PC-9 (cell line): ENCODE measurements at regions not wholly inside any gene's neighbourhood (a gene's known extent, or its start where the extent isn't known, plus 50 kb on each side); places are given as distances from the start of the nearest gene placed in this dataset.
"Not testable (repeated sequence)": the region's sequence is repeated elsewhere in the genome, so short reads cannot be mapped to it uniquely, and the experiment has no call there.

Source experiments
- BruUV-seq: library from RNA; stranded (reverse); fragments of 400-500 nt; replicated peaks from 2 replicates; lab custom pipeline; 2021; lab: Mats Ljungman, UMichigan
- CTCF ChIA-PET: fragments of 300-600 bp; sonication (Branson Sonifier 250); formaldehyde crosslinking; loops from one replicate; lab custom pipeline; 2022; ENCODE audit warnings: antibody characterized with exemption; lab: Charles Lee
- POLR2A ChIA-PET: fragments of 300-600 bp; sonication (Branson Sonifier 250); formaldehyde crosslinking; loops from one replicate; lab custom pipeline; 2022; ENCODE audit warnings: antibody characterized with exemption; ENCODE audit not compliant: unreplicated experiment; lab: Charles Lee
- DNase-seq, 2 experiments: peaks; one replicate each; pipeline versions ENCODE4 v3.0.0 to v3.0.0-alpha.2; 2015 to 2022; ENCODE audit warnings: mixed read lengths in 1 of 2
- H2AFZ ChIP-seq: fragments of 200-600 bp; sonication (generic); 2 replicates; pipeline ENCODE4 v1.8.1; 2017; ENCODE audit warnings: antibody characterized with exemption
- H3F3A ChIP-seq: fragments of 200-600 bp; sonication (generic); 2 replicates; pipeline ENCODE4 v1.8.1; 2017; ENCODE audit warnings: antibody characterized with exemption, mild to moderate bottlenecking, low read depth; ENCODE audit not compliant: insufficient read depth
- H3K27ac ChIP-seq: fragments of 200-600 bp; sonication (generic); 2 replicates; pipeline ENCODE4 v1.6.1; 2016; ENCODE audit warnings: mixed run types
- H3K27me3 ChIP-seq: fragments of 200-600 bp; sonication (generic); 2 replicates; pipeline ENCODE4 v1.6.1; 2016; ENCODE audit warnings: low read depth, mixed run types; ENCODE audit not compliant: insufficient read depth
- H3K36me3 ChIP-seq: fragments of 200-600 bp; sonication (generic); 2 replicates; pipeline ENCODE4 v1.6.1; 2016; ENCODE audit warnings: low read depth, mixed run types
- H3K4me1 ChIP-seq: fragments of 200-600 bp; sonication (generic); replicated peaks from 2 replicates; pipeline ENCODE4 v1.6.1; 2016; ENCODE audit warnings: mixed run types; ENCODE audit not compliant: insufficient read depth
- H3K4me2 ChIP-seq: fragments of 200-600 bp; sonication (generic); 2 replicates; pipeline ENCODE4 v1.6.1; 2017; ENCODE audit warnings: mixed run types
- H3K4me3 ChIP-seq: fragments of 200-600 bp; sonication (generic); 2 replicates; pipeline ENCODE4 v1.6.1; 2016; ENCODE audit warnings: mixed run types
- H3K79me2 ChIP-seq: fragments of 200-600 bp; sonication (generic); 2 replicates; pipeline ENCODE4 v1.6.1; 2017; ENCODE audit warnings: low read depth, mixed run types
- H3K9me2 ChIP-seq: fragments of 200-600 bp; sonication (generic); 2 replicates; pipeline ENCODE4 v1.8.1; 2017; ENCODE audit warnings: mild to moderate bottlenecking; ENCODE audit not compliant: insufficient read depth
- H3K9me3 ChIP-seq: fragments of 200-600 bp; sonication (generic); 2 replicates; pipeline ENCODE4 v1.8.1; 2016; ENCODE audit warnings: low read depth; ENCODE audit not compliant: insufficient read depth
- H4K20me1 ChIP-seq: fragments of 200-600 bp; sonication (generic); 2 replicates; pipeline ENCODE4 v1.8.1; 2017; ENCODE audit not compliant: insufficient read depth
- EZH2 ChIP-seq: fragments of 200-600 bp; sonication (generic); IDR thresholded peaks from 2 replicates; pipeline ENCODE4 v1.8.0; 2017; ENCODE audit warnings: antibody characterized with exemption, low read depth
- intact Hi-C: fragments of 100-400 bp; cut with micrococcal nuclease; formaldehyde crosslinking; loops from one replicate; pipeline ENCODE4 v1.10.0; 2022; ENCODE audit not compliant: unreplicated experiment
- TF ChIP-seq, protein P1 (sequence below): fragments of 200-600 bp; sonication (generic); conservative IDR thresholded peaks from 2 replicates; pipeline ENCODE4 v1.6.1; 2017; ENCODE audit warnings: mixed run types, antibody characterized with exemption, mild to moderate bottlenecking, moderate library complexity

DNA sequence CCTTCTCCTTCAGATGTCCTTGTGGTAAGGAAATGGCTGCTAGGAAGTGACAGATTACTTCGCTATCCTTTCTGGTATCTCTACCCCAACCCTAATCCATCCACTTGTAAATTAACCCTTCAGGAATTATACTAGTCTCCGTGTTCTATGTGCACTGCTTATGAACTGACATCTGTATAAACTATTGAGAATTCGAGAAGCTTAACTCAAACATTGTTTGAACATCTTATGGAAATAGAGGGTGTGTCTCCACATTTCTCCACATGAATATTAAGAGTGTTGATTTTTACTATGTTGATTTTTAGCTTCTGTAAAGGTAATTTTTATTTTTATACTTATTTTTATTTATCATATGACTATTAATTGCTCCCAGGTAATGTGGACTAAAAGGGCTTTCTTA, 457.6 kb upstream of the ZNF337 start:
- intact Hi-C loops, result no loop called here
- Histone ChIP-seq H3K36me3 (no peaks in the 10 kb centered on the region), H3K27ac (no peak overlapping the region), H2AFZ (no peak overlapping the region), H3K27me3 (no peaks in the 10 kb centered on the region), H3K9me2 (no peaks in the 10 kb centered on the region), H3K4me3 (no peak overlapping the region), H3K4me2 (no peak overlapping the region), H3K9me3 (no peaks in the 10 kb centered on the region), H3K79me2 (no peaks in the 10 kb centered on the region), H3F3A (no peaks in the 10 kb centered on the region), H3K4me1 (no peaks in the 10 kb centered on the region), H4K20me1 (no peaks in the 10 kb centered on the region)
- POLR2A ChIA-PET, result no interaction called here
- CTCF ChIA-PET, result no interaction called here
- DNase-seq, result no peak
- no TSS peak for BruUV-seq
- TF ChIP-seq, protein P1, sequence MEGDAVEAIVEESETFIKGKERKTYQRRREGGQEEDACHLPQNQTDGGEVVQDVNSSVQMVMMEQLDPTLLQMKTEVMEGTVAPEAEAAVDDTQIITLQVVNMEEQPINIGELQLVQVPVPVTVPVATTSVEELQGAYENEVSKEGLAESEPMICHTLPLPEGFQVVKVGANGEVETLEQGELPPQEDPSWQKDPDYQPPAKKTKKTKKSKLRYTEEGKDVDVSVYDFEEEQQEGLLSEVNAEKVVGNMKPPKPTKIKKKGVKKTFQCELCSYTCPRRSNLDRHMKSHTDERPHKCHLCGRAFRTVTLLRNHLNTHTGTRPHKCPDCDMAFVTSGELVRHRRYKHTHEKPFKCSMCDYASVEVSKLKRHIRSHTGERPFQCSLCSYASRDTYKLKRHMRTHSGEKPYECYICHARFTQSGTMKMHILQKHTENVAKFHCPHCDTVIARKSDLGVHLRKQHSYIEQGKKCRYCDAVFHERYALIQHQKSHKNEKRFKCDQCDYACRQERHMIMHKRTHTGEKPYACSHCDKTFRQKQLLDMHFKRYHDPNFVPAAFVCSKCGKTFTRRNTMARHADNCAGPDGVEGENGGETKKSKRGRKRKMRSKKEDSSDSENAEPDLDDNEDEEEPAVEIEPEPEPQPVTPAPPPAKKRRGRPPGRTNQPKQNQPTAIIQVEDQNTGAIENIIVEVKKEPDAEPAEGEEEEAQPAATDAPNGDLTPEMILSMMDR, result no peak
- TF ChIP-seq EZH2, result no peak

DNA sequence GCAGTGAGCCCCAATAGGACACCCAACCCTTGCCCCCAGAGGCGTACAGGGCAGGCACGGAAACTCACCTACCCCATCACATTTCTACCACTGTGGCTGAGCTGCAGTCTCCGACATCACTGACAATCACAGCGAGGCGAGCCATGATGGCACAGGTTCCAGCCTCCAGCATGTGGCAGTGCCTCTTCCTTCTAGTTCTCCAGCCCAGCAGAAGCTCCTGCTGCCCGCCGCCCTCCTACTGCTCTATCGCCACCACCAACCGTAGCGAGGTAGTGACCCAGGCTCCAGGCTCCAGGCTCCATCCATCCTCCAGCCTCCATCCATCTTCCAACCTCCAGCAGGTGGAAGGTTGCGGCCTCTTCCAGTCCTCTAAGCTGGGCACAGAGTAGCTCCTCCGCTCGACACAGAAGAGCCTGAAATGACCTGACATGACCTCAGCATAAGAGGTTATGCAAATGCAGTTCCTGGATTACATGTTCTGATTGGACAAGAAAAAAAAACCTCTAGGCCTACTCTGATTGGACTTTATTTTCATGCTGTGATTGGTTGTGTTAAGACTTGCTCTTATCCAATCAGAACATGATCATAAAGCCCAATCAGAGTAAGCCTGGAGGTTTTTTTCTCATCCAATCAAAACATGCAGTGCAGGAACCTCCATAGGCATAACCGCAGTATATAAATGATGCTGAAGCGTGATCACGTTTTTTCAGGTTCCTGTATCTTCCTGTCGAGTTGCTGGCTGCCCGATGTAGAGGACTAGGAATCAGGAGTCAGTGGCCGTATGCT, 438.9 kb upstream of the ZNF337 start:
- Histone ChIP-seq H3K27me3 (no peaks in the 10 kb centered on the region), H2AFZ (no peak overlapping the region), H3K9me3 (no peaks in the 10 kb centered on the region), H3K9me2 (no peaks in the 10 kb centered on the region), H3K79me2 (no peaks in the 10 kb centered on the region), H3F3A (no peaks in the 10 kb centered on the region), H3K36me3 (no peaks in the 10 kb centered on the region), H4K20me1 (no peaks in the 10 kb centered on the region), H3K4me1 (no peaks in the 10 kb centered on the region), H3K4me2 (no peak overlapping the region), H3K27ac (no peak overlapping the region), H3K4me3 (no peak overlapping the region)
- ChIA-PET POLR2A (no interaction called here), CTCF (no interaction called here)
- TF ChIP-seq, protein P1, result no peak
- TF ChIP-seq EZH2, result no peak
- intact Hi-C loops, result no loop called here
- no TSS peak for BruUV-seq
- no peak for DNase-seq

DNA sequence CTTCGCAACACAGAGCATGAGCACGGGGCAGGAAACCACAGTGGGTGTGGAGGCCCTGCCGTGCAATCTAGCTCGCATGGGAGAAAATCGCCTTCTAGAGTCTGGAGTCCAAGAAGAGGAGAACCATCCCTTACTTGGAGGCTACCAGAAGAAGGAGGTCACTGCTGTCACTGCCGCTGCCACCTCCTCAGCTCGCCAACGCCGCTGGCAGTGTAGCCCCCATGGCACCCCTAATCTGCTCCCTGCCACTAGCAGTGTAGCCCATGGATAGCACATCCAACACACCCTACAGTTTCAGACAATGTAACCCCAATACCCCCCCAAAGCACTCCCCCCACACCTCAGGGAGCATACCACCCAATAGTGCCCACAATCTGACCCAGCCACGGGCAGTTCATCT, 438.0 kb upstream of the ZNF337 start:
- Histone ChIP-seq H3K27me3 (no peaks in the 10 kb centered on the region), H3K4me2 (no peak overlapping the region), H4K20me1 (no peaks in the 10 kb centered on the region), H3K4me1 (no peaks in the 10 kb centered on the region), H3K27ac (no peak overlapping the region), H3K9me2 (no peaks in the 10 kb centered on the region), H2AFZ (no peak overlapping the region), H3K9me3 (no peaks in the 10 kb centered on the region), H3F3A (no peaks in the 10 kb centered on the region), H3K36me3 (no peaks in the 10 kb centered on the region), H3K79me2 (no peaks in the 10 kb centered on the region), H3K4me3 (no peak overlapping the region)
- TF ChIP-seq, protein P1, result no peak
- no peak for TF ChIP-seq EZH2
- ChIA-PET CTCF (no interaction called here), POLR2A (no interaction called here)
- intact Hi-C loops, result no loop called here
- BruUV-seq, result no TSS peak
- DNase-seq, result no peak

DNA sequence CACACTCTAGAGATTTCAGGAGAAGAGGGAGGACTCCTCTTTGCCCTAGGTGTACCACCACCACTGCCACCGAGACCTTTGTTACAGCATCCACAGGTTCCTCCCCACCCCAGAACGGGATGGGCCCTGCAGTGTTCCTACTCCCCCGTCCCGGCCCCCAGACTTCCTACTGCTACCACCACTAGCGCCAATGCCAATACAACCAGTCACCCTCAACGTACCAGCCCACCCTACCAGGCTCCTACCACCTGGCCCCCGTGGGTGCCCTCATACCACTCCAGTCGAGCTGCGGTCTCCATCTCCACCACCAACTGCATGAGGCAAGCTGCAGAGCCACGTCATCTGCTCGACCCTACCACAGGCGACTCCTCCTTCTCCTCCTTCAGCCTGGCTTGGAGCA, 437.1 kb upstream of the ZNF337 start:
- BruUV-seq, H4K20me1 ChIP-seq, H3K4me3 ChIP-seq, CTCF ChIA-PET, intact Hi-C loops, H3K4me1 ChIP-seq, H3K9me2 ChIP-seq, POLR2A ChIA-PET, H3K9me3 ChIP-seq, H3K27me3 ChIP-seq, H3F3A ChIP-seq, H3K79me2 ChIP-seq, H3K4me2 ChIP-seq, H3K27ac ChIP-seq, H3K36me3 ChIP-seq, H2AFZ ChIP-seq, DNase-seq: not testable (repeated sequence)

DNA sequence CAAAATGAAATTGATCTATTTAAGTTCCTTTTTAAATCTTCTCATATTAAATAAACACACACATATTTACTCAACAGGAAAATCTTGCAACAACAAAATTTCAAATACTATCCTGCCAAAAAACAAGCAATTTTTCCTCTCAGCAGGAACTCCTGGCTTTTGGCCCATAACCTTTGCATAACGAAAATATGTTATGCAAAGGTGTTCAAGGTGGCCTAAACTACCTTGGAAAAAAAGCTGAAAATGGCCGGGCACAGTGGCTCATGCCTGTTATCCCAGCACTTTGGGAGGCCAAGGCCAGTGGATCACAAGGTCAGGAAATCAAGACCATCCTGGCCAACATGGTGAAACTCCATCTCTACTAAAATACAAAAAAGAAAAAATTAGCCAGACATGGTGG, 424.3 kb upstream of the ZNF337 start:
- H3K36me3 ChIP-seq, POLR2A ChIA-PET, H3K79me2 ChIP-seq, H3K4me2 ChIP-seq, H3K9me2 ChIP-seq, H2AFZ ChIP-seq, H3K27me3 ChIP-seq, H3F3A ChIP-seq, H3K4me3 ChIP-seq, H3K27ac ChIP-seq, DNase-seq, H3K9me3 ChIP-seq, CTCF ChIA-PET, BruUV-seq, H3K4me1 ChIP-seq, H4K20me1 ChIP-seq, intact Hi-C loops: not testable (repeated sequence)
